Breast epithelium (tissue), 3 donors: ENCODE measurements at regions not wholly inside any gene's neighbourhood (a gene's known extent, or its start where the extent isn't known, plus 50 kb on each side); places are given as distances from the start of the nearest gene placed in this dataset.

ENCODE experiments used
- CTCF ChIP-seq, 3 donors: fragments of 450-650 bp; IDR thresholded peaks; one replicate each; pipeline ENCODE4 v1.5.1; 2016 to 2017; ENCODE audit warnings: antibody characterized with exemption in 3 of 3, mild to moderate bottlenecking in 3 of 3, moderate library complexity in 3 of 3
- POLR2A ChIP-seq: fragments of 450-650 bp; IDR thresholded peaks from one replicate; pipeline ENCODE4 v1.6.1; 2016; ENCODE audit warnings: antibody characterized with exemption, mild to moderate bottlenecking, moderate library complexity

- TF ChIP-seq POLR2A (no peak), CTCF (IDR thresholded peaks at IDR 0.05) (no peak)
Measured at GRCh38 chr7:67659091-67659490, 662.5 kb downstream of the TYW1 start.
